ENCODE measurements at regions not wholly inside any gene's neighbourhood (a gene's known extent, or its start where the extent isn't known, plus 50 kb on each side); places are given as distances from the start of the nearest gene placed in this dataset.

GRCh38 chr1:74995821-74996220 lies 138.4 kb upstream of the LHX8 start:
- H3K36me3 ChIP-seq (ENCODE audit: control insufficient read depth in 3 of 3, insufficient read depth in 2 of 3, low read depth in 1 of 3, low read length in 3 of 3): no peaks in the 10 kb centered on the region
- H3K9me3 ChIP-seq (ENCODE audit: control insufficient read depth in 2 of 2, insufficient read depth in 1 of 2, low read depth in 1 of 2, low read length in 1 of 2): no peaks in the 10 kb centered on the region
- DNase-seq: peak in 1 of 2 donors; percentile 6
- H3K27ac ChIP-seq (ENCODE audit: low read depth in 1 of 3, low read length in 2 of 3): no peak overlapping the region
- H3K27me3 ChIP-seq (ENCODE audit: control insufficient read depth in 3 of 3, insufficient read depth in 3 of 3, low read length in 3 of 3): no peaks in the 10 kb centered on the region
- no peak overlapping the region for H3K4me3 ChIP-seq (ENCODE audit: low read depth in 1 of 3, low read length in 3 of 3)
- 66 to 88% (median 79%) methylated on average over 1 of the region's 1 CpG for WGBS, 3 donors
- no peaks in the 10 kb centered on the region for H3K4me1 ChIP-seq (ENCODE audit: control insufficient read depth in 3 of 3, insufficient read depth in 2 of 3, low read depth in 1 of 3, low read length in 2 of 3)
- FAIRE-seq: no peak

GRCh38 chr1:75010547-75010946 lies 123.6 kb upstream of the LHX8 start:
- no peak overlapping the region for H3K4me3 ChIP-seq (ENCODE audit: low read depth in 1 of 3, low read length in 3 of 3)
- no peaks in the 10 kb centered on the region for H3K9me3 ChIP-seq (ENCODE audit: control insufficient read depth in 2 of 2, insufficient read depth in 1 of 2, low read depth in 1 of 2, low read length in 1 of 2)
- no peaks in the 10 kb centered on the region for H3K27me3 ChIP-seq (ENCODE audit: control insufficient read depth in 3 of 3, insufficient read depth in 3 of 3, low read length in 3 of 3)
- no peak overlapping the region for H3K27ac ChIP-seq (ENCODE audit: low read depth in 1 of 3, low read length in 2 of 3)
- WGBS, 3 donors: 79 to 86% (median 82%) methylated on average over 2 of the region's 2 CpGs
- H3K4me1 ChIP-seq (ENCODE audit: control insufficient read depth in 3 of 3, insufficient read depth in 2 of 3, low read depth in 1 of 3, low read length in 2 of 3): no peaks in the 10 kb centered on the region
- DNase-seq: no peak
- H3K36me3 ChIP-seq (ENCODE audit: control insufficient read depth in 3 of 3, insufficient read depth in 2 of 3, low read depth in 1 of 3, low read length in 3 of 3): no peaks in the 10 kb centered on the region
- FAIRE-seq: no peak

- H3K27me3 ChIP-seq (ENCODE audit: control insufficient read depth in 3 of 3, insufficient read depth in 3 of 3, low read length in 3 of 3): no peaks in the 10 kb centered on the region
- H3K27ac ChIP-seq (ENCODE audit: low read depth in 1 of 3, low read length in 2 of 3): no peak overlapping the region
- no peaks in the 10 kb centered on the region for H3K4me1 ChIP-seq (ENCODE audit: control insufficient read depth in 3 of 3, insufficient read depth in 2 of 3, low read depth in 1 of 3, low read length in 2 of 3)
- DNase-seq (no peak), FAIRE-seq (no peak)
- H3K36me3 ChIP-seq (ENCODE audit: control insufficient read depth in 3 of 3, insufficient read depth in 2 of 3, low read depth in 1 of 3, low read length in 3 of 3): no peaks in the 10 kb centered on the region
- H3K4me3 ChIP-seq (ENCODE audit: low read depth in 1 of 3, low read length in 3 of 3): no peak overlapping the region
- H3K9me3 ChIP-seq (ENCODE audit: control insufficient read depth in 2 of 2, insufficient read depth in 1 of 2, low read depth in 1 of 2, low read length in 1 of 2): no peaks in the 10 kb centered on the region
Measured at GRCh38 chr1:75014250-75014649, 119.9 kb upstream of the LHX8 start.

GRCh38 chr1:75023005-75023404 lies 111.2 kb upstream of the LHX8 start:
- Histone ChIP-seq H3K36me3 (ENCODE audit: control insufficient read depth in 3 of 3, insufficient read depth in 2 of 3, low read depth in 1 of 3, low read length in 3 of 3) (no peaks in the 10 kb centered on the region), H3K4me3 (ENCODE audit: low read depth in 1 of 3, low read length in 3 of 3) (no peak overlapping the region), H3K27me3 (ENCODE audit: control insufficient read depth in 3 of 3, insufficient read depth in 3 of 3, low read length in 3 of 3) (no peaks in the 10 kb centered on the region), H3K9me3 (ENCODE audit: control insufficient read depth in 2 of 2, insufficient read depth in 1 of 2, low read depth in 1 of 2, low read length in 1 of 2) (no peaks in the 10 kb centered on the region), H3K27ac (ENCODE audit: low read depth in 1 of 3, low read length in 2 of 3) (no peak overlapping the region), H3K4me1 (ENCODE audit: control insufficient read depth in 3 of 3, insufficient read depth in 2 of 3, low read depth in 1 of 3, low read length in 2 of 3) (no peaks in the 10 kb centered on the region)
- WGBS, 3 donors: 78 to 100% (median 92%) methylated on average over 1 of the region's 1 CpG
- DNase-seq (no peak), FAIRE-seq (no peak)

GRCh38 chr1:75034376-75034775 lies 99.8 kb upstream of the LHX8 start:
- Histone ChIP-seq H3K4me3 (ENCODE audit: low read depth in 1 of 3, low read length in 3 of 3) (no peak overlapping the region), H3K9me3 (ENCODE audit: control insufficient read depth in 2 of 2, insufficient read depth in 1 of 2, low read depth in 1 of 2, low read length in 1 of 2) (peaks cover 0 to 25% of the 10 kb centered on the region in 2 donors), H3K4me1 (ENCODE audit: control insufficient read depth in 3 of 3, insufficient read depth in 2 of 3, low read depth in 1 of 3, low read length in 2 of 3) (no peaks in the 10 kb centered on the region), H3K27ac (ENCODE audit: low read depth in 1 of 3, low read length in 2 of 3) (no peak overlapping the region), H3K36me3 (ENCODE audit: control insufficient read depth in 3 of 3, insufficient read depth in 2 of 3, low read depth in 1 of 3, low read length in 3 of 3) (no peaks in the 10 kb centered on the region), H3K27me3 (ENCODE audit: control insufficient read depth in 3 of 3, insufficient read depth in 3 of 3, low read length in 3 of 3) (no peaks in the 10 kb centered on the region)
- 20 to 49% (median 39%) methylated on average over 3 of the region's 3 CpGs for WGBS, 3 donors
- peak in 1 of 2 donors; percentile 6 for DNase-seq
- FAIRE-seq: no peak

- H3K27me3 ChIP-seq (ENCODE audit: control insufficient read depth in 3 of 3, insufficient read depth in 3 of 3, low read length in 3 of 3): no peaks in the 10 kb centered on the region
- WGBS, 3 donors: 80 to 81% (median 81%) methylated on average over 4 of the region's 4 CpGs
- peaks cover 0 to 32% of the 10 kb centered on the region in 2 donors for H3K9me3 ChIP-seq (ENCODE audit: control insufficient read depth in 2 of 2, insufficient read depth in 1 of 2, low read depth in 1 of 2, low read length in 1 of 2)
- no peak for FAIRE-seq
- H3K27ac ChIP-seq (ENCODE audit: low read depth in 1 of 3, low read length in 2 of 3): no peak overlapping the region
- H3K4me3 ChIP-seq (ENCODE audit: low read depth in 1 of 3, low read length in 3 of 3): no peak overlapping the region
- DNase-seq: no peak
- no peaks in the 10 kb centered on the region for H3K4me1 ChIP-seq (ENCODE audit: control insufficient read depth in 3 of 3, insufficient read depth in 2 of 3, low read depth in 1 of 3, low read length in 2 of 3)
- H3K36me3 ChIP-seq (ENCODE audit: control insufficient read depth in 3 of 3, insufficient read depth in 2 of 3, low read depth in 1 of 3, low read length in 3 of 3): no peaks in the 10 kb centered on the region
Measured at GRCh38 chr1:75035536-75035935, 98.7 kb upstream of the LHX8 start.

GRCh38 chr1:75053207-75053606 lies 81.0 kb upstream of the LHX8 start:
- no peaks in the 10 kb centered on the region for H3K4me1 ChIP-seq (ENCODE audit: control insufficient read depth in 3 of 3, insufficient read depth in 2 of 3, low read depth in 1 of 3, low read length in 2 of 3)
- H3K9me3 ChIP-seq (ENCODE audit: control insufficient read depth in 2 of 2, insufficient read depth in 1 of 2, low read depth in 1 of 2, low read length in 1 of 2): no peaks in the 10 kb centered on the region
- DNase-seq (no peak), FAIRE-seq (no peak)
- H3K27me3 ChIP-seq (ENCODE audit: control insufficient read depth in 3 of 3, insufficient read depth in 3 of 3, low read length in 3 of 3): no peaks in the 10 kb centered on the region
- H3K4me3 ChIP-seq (ENCODE audit: low read depth in 1 of 3, low read length in 3 of 3): no peak overlapping the region
- no peak overlapping the region for H3K27ac ChIP-seq (ENCODE audit: low read depth in 1 of 3, low read length in 2 of 3)
- H3K36me3 ChIP-seq (ENCODE audit: control insufficient read depth in 3 of 3, insufficient read depth in 2 of 3, low read depth in 1 of 3, low read length in 3 of 3): no peaks in the 10 kb centered on the region
- 53 to 57% (median 54%) methylated on average over 2 of the region's 2 CpGs for WGBS, 3 donors

GRCh38 chr1:75058424-75058823 lies 75.8 kb upstream of the LHX8 start:
- no peaks in the 10 kb centered on the region for H3K9me3 ChIP-seq (ENCODE audit: control insufficient read depth in 2 of 2, insufficient read depth in 1 of 2, low read depth in 1 of 2, low read length in 1 of 2)
- no peaks in the 10 kb centered on the region for H3K36me3 ChIP-seq (ENCODE audit: control insufficient read depth in 3 of 3, insufficient read depth in 2 of 3, low read depth in 1 of 3, low read length in 3 of 3)
- no peak for FAIRE-seq

GRCh38 chr1:75062111-75062510 lies 72.1 kb upstream of the LHX8 start:
- Histone ChIP-seq H3K36me3 (ENCODE audit: control insufficient read depth in 3 of 3, insufficient read depth in 2 of 3, low read depth in 1 of 3, low read length in 3 of 3) (no peaks in the 10 kb centered on the region), H3K27me3 (ENCODE audit: control insufficient read depth in 3 of 3, insufficient read depth in 3 of 3, low read length in 3 of 3) (no peaks in the 10 kb centered on the region), H3K4me3 (ENCODE audit: low read depth in 1 of 3, low read length in 3 of 3) (no peak overlapping the region), H3K9me3 (ENCODE audit: control insufficient read depth in 2 of 2, insufficient read depth in 1 of 2, low read depth in 1 of 2, low read length in 1 of 2) (no peaks in the 10 kb centered on the region), H3K27ac (ENCODE audit: low read depth in 1 of 3, low read length in 2 of 3) (no peak overlapping the region), H3K4me1 (ENCODE audit: control insufficient read depth in 3 of 3, insufficient read depth in 2 of 3, low read depth in 1 of 3, low read length in 2 of 3) (no peaks in the 10 kb centered on the region)
- DNase-seq (no peak), FAIRE-seq (no peak)
- WGBS, 3 donors: 80 to 93% (median 85%) methylated on average over 1 of the region's 1 CpG

More at GRCh38 chr1:75058424-75058823, 75.8 kb upstream of the LHX8 start:
- Histone ChIP-seq H3K4me1 (ENCODE audit: control insufficient read depth in 3 of 3, insufficient read depth in 2 of 3, low read depth in 1 of 3, low read length in 2 of 3) (no peaks in the 10 kb centered on the region), H3K4me3 (ENCODE audit: low read depth in 1 of 3, low read length in 3 of 3) (no peak overlapping the region), H3K27me3 (ENCODE audit: control insufficient read depth in 3 of 3, insufficient read depth in 3 of 3, low read length in 3 of 3) (no peaks in the 10 kb centered on the region), H3K27ac (ENCODE audit: low read depth in 1 of 3, low read length in 2 of 3) (no peak overlapping the region)
- DNase-seq: no peak

Data from small intestine (tissue), 7 donors.